Body of pancreas (tissue), 4 donors: ENCODE measurements at regions not wholly inside any gene's neighbourhood (a gene's known extent, or its start where the extent isn't known, plus 50 kb on each side); places are given as distances from the start of the nearest gene placed in this dataset.

ENCODE experiments used
- ATAC-seq: fragments of 150-250 bp; one replicate; pipeline ENCODE4 v1.9.1; 2016
- DNase-seq, 4 donors: peaks; one replicate each; pipeline ENCODE4 v3.0.0-alpha.2; 2019
- H3K27ac ChIP-seq, 4 donors: fragments of 200-600 bp; sonication (generic); 1 replicate in 3 of 4; 2 replicates in 1 of 4; pipeline versions ENCODE4 v1.5.1 to v1.6.1; 2016 to 2019; ENCODE audit warnings: mild to moderate bottlenecking in 1 of 4, mixed read lengths in 1 of 4, moderate library complexity in 1 of 4
- H3K27me3 ChIP-seq, 2 donors: fragments of 200-600 bp; sonication (generic); one replicate each; pipeline ENCODE4 v1.6.0; 2016; ENCODE audit warnings: mild to moderate bottlenecking in 1 of 2
- H3K36me3 ChIP-seq, 2 donors: fragments of 200-600 bp; sonication (generic); replicated peaks in 1 of 2; 2 replicates each; pipeline ENCODE4 v1.5.1; 2016; ENCODE audit warnings: low read depth in 2 of 2; ENCODE audit not compliant: insufficient read depth in 1 of 2
- H3K4me1 ChIP-seq: fragments of 200-600 bp; sonication (generic); one replicate; pipeline ENCODE4 v1.6.0; 2016
- H3K4me3 ChIP-seq, 2 donors: fragments of 200-600 bp; sonication (generic); 1 replicate in 1 of 2; 2 replicates in 1 of 2; pipeline ENCODE4 v1.5.1; 2016 to 2019
- H3K9me3 ChIP-seq, 3 donors: fragments of 200-600 bp; sonication (generic); 1 replicate in 2 of 3; 2 replicates in 1 of 3; pipeline ENCODE4 v1.5.1; 2016
- POLR2A ChIP-seq, 3 donors: fragments of 450-650 bp; IDR thresholded peaks; one replicate each; pipeline ENCODE4 v1.6.1; 2016; ENCODE audit warnings: antibody characterized with exemption in 3 of 3, mild to moderate bottlenecking in 2 of 3
- WGBS, 2 donors: methylation state at CpG; one replicate each; pipeline ENCODE4 v1.1.5; 2017; 5-methylcytosine and 5-hydroxymethylcytosine counted together
- intact Hi-C: fragments of 100-400 bp; cut with DNase I; formaldehyde crosslinking; loops from one replicate; pipeline ENCODE4 v1.15.1; 2023
- TF ChIP-seq, protein P1 (sequence below), 7 experiments: fragments of 450-650 bp in 4 of 7; fragments of 200-600 bp in 3 of 7; sonication (generic) in 3 of 7; IDR thresholded peaks; one replicate each; pipeline ENCODE4 v1.5.1; 2016 to 2019; ENCODE audit warnings: antibody characterized with exemption in 7 of 7

DNA sequence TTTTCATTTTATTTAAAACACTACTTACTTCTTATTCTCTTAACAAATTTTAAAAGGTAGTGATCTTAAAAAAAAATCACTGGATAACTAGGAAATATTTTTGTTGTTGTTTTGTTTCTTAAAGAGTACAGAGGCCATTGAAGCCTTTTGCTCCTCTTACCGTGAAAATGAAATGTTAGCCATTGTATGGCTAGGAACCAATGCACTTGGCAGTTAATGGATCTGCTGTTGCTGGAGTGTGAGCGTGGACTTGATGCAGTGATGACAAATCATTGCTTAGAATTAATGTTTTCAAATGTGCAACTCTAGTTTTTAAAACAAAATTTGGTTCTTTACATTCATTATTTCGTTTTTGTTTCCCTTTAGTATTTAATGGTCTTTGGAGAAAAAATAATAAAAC lies 162.3 kb downstream of the HAUS1 start:
- Histone ChIP-seq H3K4me1 (no peaks in the 10 kb centered on the region), H3K9me3 (no peaks in the 10 kb centered on the region), H3K4me3 (no peak overlapping the region), H3K36me3 (no peaks in the 10 kb centered on the region), H3K27ac (no peak overlapping the region), H3K27me3 (no peaks in the 10 kb centered on the region)
- DNase-seq (no peak), ATAC-seq (no peak)
- intact Hi-C loops: no loop called here
- 75 to 76% methylated on average over 3 of the region's 3 CpGs for WGBS, 2 donors
- TF ChIP-seq POLR2A (IDR thresholded peaks at IDR 0.05): no peak
- TF ChIP-seq, protein P1, sequence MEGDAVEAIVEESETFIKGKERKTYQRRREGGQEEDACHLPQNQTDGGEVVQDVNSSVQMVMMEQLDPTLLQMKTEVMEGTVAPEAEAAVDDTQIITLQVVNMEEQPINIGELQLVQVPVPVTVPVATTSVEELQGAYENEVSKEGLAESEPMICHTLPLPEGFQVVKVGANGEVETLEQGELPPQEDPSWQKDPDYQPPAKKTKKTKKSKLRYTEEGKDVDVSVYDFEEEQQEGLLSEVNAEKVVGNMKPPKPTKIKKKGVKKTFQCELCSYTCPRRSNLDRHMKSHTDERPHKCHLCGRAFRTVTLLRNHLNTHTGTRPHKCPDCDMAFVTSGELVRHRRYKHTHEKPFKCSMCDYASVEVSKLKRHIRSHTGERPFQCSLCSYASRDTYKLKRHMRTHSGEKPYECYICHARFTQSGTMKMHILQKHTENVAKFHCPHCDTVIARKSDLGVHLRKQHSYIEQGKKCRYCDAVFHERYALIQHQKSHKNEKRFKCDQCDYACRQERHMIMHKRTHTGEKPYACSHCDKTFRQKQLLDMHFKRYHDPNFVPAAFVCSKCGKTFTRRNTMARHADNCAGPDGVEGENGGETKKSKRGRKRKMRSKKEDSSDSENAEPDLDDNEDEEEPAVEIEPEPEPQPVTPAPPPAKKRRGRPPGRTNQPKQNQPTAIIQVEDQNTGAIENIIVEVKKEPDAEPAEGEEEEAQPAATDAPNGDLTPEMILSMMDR (IDR thresholded peaks at IDR 0.05): no peak

GRCh38 chr18:46268671-46269070 lies 164.5 kb downstream of the HAUS1 start:
- H3K27ac ChIP-seq: no peak overlapping the region
- no peaks in the 10 kb centered on the region for H3K9me3 ChIP-seq
- no peaks in the 10 kb centered on the region for H3K4me1 ChIP-seq
- ATAC-seq: no peak
- no peaks in the 10 kb centered on the region for H3K27me3 ChIP-seq
- no peak for TF ChIP-seq POLR2A (IDR thresholded peaks at IDR 0.05)
- TF ChIP-seq, protein P1 (IDR thresholded peaks at IDR 0.05): no peak
- 84 to 95% methylated on average over 2 of the region's 2 CpGs for WGBS, 2 donors
- H3K4me3 ChIP-seq: no peak overlapping the region
- H3K36me3 ChIP-seq: no peaks in the 10 kb centered on the region
- DNase-seq: no peak
- intact Hi-C loops: no loop called here

- ATAC-seq (no peak), DNase-seq (no peak)
- 88 to 100% methylated on average over 1 of the region's 1 CpG for WGBS, 2 donors
- intact Hi-C loops: no loop called here
- Histone ChIP-seq H3K27me3 (no peaks in the 10 kb centered on the region), H3K4me3 (no peak overlapping the region), H3K9me3 (no peaks in the 10 kb centered on the region), H3K4me1 (no peaks in the 10 kb centered on the region), H3K27ac (no peak overlapping the region), H3K36me3 (no peaks in the 10 kb centered on the region)
- TF ChIP-seq, protein P1 (IDR thresholded peaks at IDR 0.05): no peak
- TF ChIP-seq POLR2A (IDR thresholded peaks at IDR 0.05): no peak
Measured at GRCh38 chr18:46269275-46269674, 165.1 kb downstream of the HAUS1 start.

DNA sequence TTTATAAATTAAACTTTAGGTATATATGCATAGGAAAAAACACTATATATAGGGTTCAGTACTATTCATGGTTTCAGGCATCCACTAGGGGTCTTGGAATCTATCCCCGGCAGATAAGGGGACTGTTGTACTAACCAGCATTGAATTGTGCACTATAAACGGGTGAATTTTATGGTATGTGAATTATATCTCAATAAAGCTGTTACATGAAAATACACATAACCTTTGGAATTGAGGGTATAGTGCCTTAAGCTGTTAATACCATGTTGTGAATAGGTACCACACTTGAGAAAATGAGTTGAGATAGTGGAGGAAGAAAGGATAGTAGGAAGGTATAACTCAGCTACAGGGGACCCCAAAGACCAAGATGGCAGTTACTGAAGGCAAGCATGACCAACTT lies 167.3 kb downstream of the HAUS1 start:
- no peaks in the 10 kb centered on the region for H3K4me1 ChIP-seq
- H3K9me3 ChIP-seq: no peaks in the 10 kb centered on the region
- WGBS, 2 donors: 75 to 85% methylated on average over 2 of the region's 2 CpGs
- H3K27ac ChIP-seq: no peak overlapping the region
- no peak for DNase-seq
- ATAC-seq: no peak
- TF ChIP-seq, protein P1 (IDR thresholded peaks at IDR 0.05): no peak
- TF ChIP-seq POLR2A (IDR thresholded peaks at IDR 0.05): no peak
- H3K27me3 ChIP-seq: no peaks in the 10 kb centered on the region
- no peak overlapping the region for H3K4me3 ChIP-seq
- intact Hi-C loops: no loop called here
- H3K36me3 ChIP-seq: no peaks in the 10 kb centered on the region

DNA sequence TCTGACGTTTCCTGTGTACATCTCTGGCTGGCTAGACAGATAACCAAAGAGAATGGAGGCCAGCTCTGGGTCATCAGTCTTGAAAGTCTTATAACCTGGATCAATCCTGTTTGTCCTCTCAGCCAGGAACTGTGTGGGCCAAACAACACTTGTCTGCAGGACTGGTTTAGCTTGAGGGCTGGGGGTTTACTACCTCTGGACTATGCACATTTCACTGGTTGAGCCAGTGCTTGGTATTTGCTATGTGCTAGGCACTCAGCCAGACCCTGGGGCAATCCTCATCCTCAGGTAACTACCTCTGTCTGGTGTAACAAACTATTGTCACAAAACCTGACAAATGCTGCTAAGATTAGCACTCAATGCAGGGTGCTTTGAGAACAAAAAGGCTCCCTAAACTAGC lies 169.7 kb downstream of the HAUS1 start:
- no peaks in the 10 kb centered on the region for H3K9me3 ChIP-seq
- intact Hi-C loops: no loop called here
- TF ChIP-seq, protein P1 (IDR thresholded peaks at IDR 0.05): no peak
- no peak for TF ChIP-seq POLR2A (IDR thresholded peaks at IDR 0.05)
- H3K4me1 ChIP-seq: no peaks in the 10 kb centered on the region
- H3K27ac ChIP-seq: no peak overlapping the region
- 60 to 63% methylated on average over 1 of the region's 1 CpG for WGBS, 2 donors
- no peak overlapping the region for H3K4me3 ChIP-seq
- H3K27me3 ChIP-seq: no peaks in the 10 kb centered on the region
- ATAC-seq: no peak
- H3K36me3 ChIP-seq: no peaks in the 10 kb centered on the region
- no peak for DNase-seq
